ENCODE measurements at regions not wholly inside any gene's neighbourhood (a gene's known extent, or its start where the extent isn't known, plus 50 kb on each side); places are given as distances from the start of the nearest gene placed in this dataset.
A peak's percentile ranks its signal among the peaks of the same experiment; 100 is the strongest.

- no peak overlapping the region for H3K4me3 ChIP-seq (ENCODE audit: low read depth, low read length)
- no peak for TF ChIP-seq CTCF (IDR thresholded peaks at IDR 0.05; ENCODE audit: insufficient read depth, low read depth, low read length)
- no peak for DNase-seq (ENCODE audit: low read depth)
These were observed 279.6 kb downstream of the TXNL1 start for GRCh38 chr18:56358608-56359280.

GRCh38 chr18:56353663-56354260 is 284.6 kb downstream of the TXNL1 start:
- DNase-seq (ENCODE audit: low read depth), result no peak
- TF ChIP-seq CTCF (IDR thresholded peaks at IDR 0.05; ENCODE audit: insufficient read depth, low read depth, low read length), result no peak
- H3K4me3 ChIP-seq (ENCODE audit: low read depth, low read length), result no peak overlapping the region

GRCh38 chr18:56351911-56352500 is 286.4 kb downstream of the TXNL1 start:
- DNase-seq (ENCODE audit: low read depth), result no peak
- H3K4me3 ChIP-seq (ENCODE audit: low read depth, low read length), result no peak overlapping the region
- TF ChIP-seq CTCF (IDR thresholded peaks at IDR 0.05; ENCODE audit: insufficient read depth, low read depth, low read length), result no peak

- TF ChIP-seq CTCF (IDR thresholded peaks at IDR 0.05; ENCODE audit: insufficient read depth, low read depth, low read length), result no peak
- DNase-seq (ENCODE audit: low read depth), result no peak
- H3K4me3 ChIP-seq (ENCODE audit: low read depth, low read length), result no peak overlapping the region
These were observed 300.9 kb downstream of the TXNL1 start for GRCh38 chr18:56337507-56337906.

- TF ChIP-seq CTCF (IDR thresholded peaks at IDR 0.05; ENCODE audit: insufficient read depth, low read depth, low read length), result no peak
- no peak for DNase-seq (ENCODE audit: low read depth)
- no peak overlapping the region for H3K4me3 ChIP-seq (ENCODE audit: low read depth, low read length)
These were observed 304.6 kb downstream of the TXNL1 start for GRCh38 chr18:56333839-56334238.

GRCh38 chr18:56333146-56333545 is 305.2 kb downstream of the TXNL1 start:
- TF ChIP-seq CTCF (IDR thresholded peaks at IDR 0.05; ENCODE audit: insufficient read depth, low read depth, low read length), result no peak
- DNase-seq (ENCODE audit: low read depth), result peak; percentile 32
- no peak overlapping the region for H3K4me3 ChIP-seq (ENCODE audit: low read depth, low read length)
